Amygdala (tissue), 56 donors: ENCODE measurements at regions not wholly inside any gene's neighbourhood (a gene's known extent, or its start where the extent isn't known, plus 50 kb on each side); places are given as distances from the start of the nearest gene placed in this dataset.
"Not testable (repeated sequence)": the region's sequence is repeated elsewhere in the genome, so short reads cannot be mapped to it uniquely, and the experiment has no call there.

ENCODE experiments used
- DNase-seq, 56 donors: peaks; one replicate each; lab custom pipeline; 2025; lab: John Stamatoyannopoulos, UW

- no peak for DNase-seq
These were observed 77.1 kb upstream of the RASEF start for GRCh38 chr9:83140061-83140460.

- no peak for DNase-seq
These were observed 75.6 kb upstream of the RASEF start for GRCh38 chr9:83138422-83139135.

GRCh38 chr9:83133316-83133715 lies 70.4 kb upstream of the RASEF start:
- no peak for DNase-seq

GRCh38 chr9:83132768-83133167 lies 69.8 kb upstream of the RASEF start:
- DNase-seq: no peak

GRCh38 chr9:83130541-83130940 lies 67.6 kb upstream of the RASEF start:
- no peak for DNase-seq

- no peak for DNase-seq
These were observed 62.7 kb upstream of the RASEF start for GRCh38 chr9:83125671-83126070.

GRCh38 chr9:83119873-83120272 lies 56.9 kb upstream of the RASEF start:
- DNase-seq: no peak

- no peak for DNase-seq
These were observed 53.1 kb upstream of the RASEF start for GRCh38 chr9:83116026-83116425.

GRCh38 chr9:83113445-83113844 lies 50.5 kb upstream of the RASEF start:
- DNase-seq: not testable (repeated sequence)
